NCI-H2196 treated with DMSO at 0.1 percent for 48 hours (cell line): ENCODE measurements at regions not wholly inside any gene's neighbourhood (a gene's known extent, or its start where the extent isn't known, plus 50 kb on each side); places are given as distances from the start of the nearest gene placed in this dataset.

Experiments used
- DNase-seq: peaks from one replicate; lab custom pipeline; 2025; ENCODE audit not compliant: unreplicated experiment; lab: John Stamatoyannopoulos, UW

DNA sequence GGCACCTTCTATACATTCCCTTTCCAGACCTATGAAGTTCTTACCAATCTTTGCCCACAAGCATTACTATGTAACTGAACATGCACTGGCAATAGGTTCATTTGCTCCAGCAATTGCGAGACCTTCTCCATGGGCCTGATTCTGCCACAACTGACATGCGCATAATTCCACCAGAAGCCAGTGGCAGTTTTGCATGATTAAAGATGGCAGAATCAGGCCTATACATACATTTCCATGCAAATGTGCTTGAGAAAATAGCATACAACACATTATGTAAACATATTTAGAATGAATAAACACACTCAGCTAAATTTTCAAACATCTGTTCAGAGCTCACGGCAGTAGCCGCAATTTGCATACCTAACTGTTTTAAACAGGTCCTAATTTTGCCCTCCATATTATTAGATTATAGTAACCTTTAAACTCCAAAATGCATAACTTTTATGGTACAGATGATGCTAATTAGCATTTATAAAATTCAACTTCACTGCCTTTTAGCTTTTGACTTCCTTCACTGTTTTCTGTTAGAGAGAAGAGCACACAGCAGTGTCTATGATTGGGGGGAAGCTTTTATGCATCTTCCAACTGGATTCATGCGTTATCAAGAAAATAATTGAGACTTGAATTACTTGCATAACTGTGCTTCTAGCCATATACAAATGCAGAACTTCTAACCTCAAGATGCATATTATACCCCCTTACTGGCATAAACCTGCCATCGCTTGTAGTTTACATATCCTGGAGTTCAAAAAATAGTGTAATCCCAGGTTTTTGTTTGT, 155.3 kb upstream of the CDH19 start:
- no peak for DNase-seq

DNA sequence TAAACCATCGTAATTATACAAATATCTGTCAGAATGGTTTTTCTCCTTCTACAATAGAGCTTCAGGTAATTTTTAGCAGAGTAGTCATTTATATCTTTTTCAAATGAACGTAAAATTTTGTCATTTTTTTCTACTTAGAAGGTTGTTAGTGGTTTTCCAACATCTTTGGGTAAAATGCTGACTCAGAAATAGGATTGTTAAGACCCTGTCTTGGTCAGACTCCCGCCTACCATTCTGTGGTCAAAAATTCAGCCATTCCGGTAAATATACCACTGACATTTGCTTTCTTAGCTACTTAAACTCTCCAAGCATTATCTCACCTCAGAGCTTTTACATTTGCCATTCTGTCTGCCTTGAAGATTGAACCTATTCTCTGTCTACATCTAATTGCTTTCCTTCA, 154.1 kb upstream of the CDH19 start:
- DNase-seq = no peak

DNA sequence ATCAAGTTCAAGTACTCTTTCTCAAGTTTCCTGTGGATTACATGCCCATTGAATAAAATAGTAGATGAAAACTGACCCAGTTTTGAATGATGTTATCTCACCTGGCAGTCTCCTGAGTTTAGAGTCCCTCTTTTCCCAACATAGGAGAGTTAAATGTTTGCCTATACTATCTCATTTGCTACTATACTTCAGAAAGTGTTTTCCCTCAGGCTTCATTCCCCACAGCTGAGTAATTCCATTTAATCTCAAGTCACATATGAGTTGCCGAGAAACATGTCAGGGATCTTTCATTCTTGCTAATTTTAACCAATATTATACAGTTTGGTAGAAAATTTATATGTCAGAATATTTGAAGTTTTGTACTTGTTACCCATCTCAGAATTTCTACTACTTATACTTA, 150.4 kb upstream of the CDH19 start:
- no peak for DNase-seq

DNA sequence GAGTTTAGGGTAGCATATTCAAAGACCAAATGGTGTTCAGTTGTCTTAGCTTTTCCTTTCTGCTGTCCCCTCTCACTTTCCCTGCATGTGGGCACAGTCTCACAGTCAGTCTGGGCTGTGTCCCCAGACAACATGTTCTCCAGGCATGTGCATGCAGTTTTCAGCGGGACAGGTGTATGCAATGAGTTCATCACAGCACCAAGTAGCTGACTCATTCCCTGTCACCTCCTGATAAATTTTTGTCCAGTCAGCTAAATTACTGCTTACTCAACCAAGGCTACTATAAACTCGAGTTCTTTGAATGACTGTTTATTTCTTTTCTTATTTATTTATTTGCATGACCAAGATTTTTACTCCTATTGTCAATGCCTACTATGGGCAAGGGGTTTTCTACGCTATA, 148.8 kb upstream of the CDH19 start:
- no peak for DNase-seq

DNA sequence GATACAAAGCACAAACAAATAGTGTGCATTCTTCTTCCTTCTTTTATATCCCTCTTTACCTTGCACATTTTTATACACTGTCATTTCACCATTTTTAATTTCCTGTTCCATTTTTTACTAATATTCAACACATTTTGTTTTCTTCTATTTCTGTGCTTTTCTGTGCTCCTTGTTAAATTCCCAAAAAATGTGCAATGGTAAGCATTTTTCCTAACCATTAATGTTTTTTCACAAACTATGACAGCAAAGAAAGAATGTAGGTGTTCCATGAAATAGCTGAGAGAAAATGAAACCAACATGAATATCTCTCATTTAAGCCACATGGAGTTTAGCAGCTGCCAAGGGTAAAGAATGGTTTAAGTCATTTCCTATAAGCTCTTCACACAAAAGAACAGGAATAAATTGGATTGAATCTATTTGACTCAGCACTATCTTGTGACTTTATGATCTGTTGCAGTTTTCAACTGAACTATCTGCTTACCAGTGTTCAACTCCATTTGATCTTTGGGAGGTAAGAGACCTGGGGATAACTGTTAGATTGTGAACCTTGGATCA, 145.7 kb upstream of the CDH19 start:
- DNase-seq = no peak

DNA sequence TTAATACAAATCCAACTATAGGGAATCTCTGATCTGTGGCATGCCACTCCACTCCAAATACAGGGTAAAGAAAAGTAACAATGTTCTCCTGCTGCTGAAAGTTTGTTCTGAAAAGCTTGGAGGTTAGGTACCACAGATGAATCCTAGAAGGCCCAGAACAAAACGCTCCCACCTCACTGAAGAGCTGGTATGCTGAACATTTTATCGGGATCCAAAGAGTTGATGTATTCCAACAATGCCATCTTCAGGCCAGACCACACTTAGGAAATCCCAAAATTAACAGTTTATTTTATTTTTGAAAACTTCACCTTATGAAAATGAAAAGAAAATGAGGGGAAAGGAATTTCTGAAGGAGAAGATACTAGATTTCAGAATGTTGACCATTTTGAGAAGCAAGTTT, 145.1 kb upstream of the CDH19 start:
- DNase-seq = no peak

DNA sequence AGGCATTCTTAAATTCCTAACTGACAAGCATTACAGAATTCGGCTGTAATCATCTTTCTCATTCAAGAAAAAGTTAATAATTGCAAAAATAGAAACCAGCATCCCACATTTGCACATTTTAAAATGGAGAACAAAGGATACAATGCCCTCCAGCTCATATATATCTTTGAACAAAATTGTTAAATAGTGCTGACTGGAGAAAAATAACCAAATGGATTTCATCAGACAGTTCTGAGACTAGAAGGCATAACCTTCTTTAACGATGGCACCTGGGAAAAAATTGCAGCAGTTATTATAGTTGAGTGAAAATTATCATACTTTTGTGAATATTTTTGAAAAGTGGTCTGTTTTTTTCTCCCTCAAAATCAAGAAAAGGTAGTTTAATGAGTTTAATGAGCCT, 138.9 kb upstream of the CDH19 start:
- DNase-seq = no peak

DNA sequence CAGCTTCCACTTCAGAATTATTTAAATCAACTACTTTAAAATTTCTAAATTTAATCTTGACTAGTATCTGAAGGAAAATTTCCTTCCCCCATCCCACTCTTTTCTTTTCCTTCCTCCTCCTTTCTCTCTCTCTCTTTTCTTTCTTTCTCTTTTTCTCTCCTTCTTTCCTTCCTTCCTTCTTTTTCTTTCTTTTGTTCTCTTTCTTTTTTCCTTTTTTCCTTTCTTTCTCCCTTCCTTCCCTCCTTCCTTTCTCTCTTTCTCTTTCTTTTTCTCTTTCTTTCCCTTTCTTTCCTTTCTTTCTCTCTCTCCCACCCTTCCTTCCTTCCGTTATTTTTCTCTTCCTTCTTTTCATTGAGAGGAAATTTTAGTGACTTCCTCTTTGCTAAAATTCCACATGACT, 132.0 kb upstream of the CDH19 start:
- no peak for DNase-seq

DNA sequence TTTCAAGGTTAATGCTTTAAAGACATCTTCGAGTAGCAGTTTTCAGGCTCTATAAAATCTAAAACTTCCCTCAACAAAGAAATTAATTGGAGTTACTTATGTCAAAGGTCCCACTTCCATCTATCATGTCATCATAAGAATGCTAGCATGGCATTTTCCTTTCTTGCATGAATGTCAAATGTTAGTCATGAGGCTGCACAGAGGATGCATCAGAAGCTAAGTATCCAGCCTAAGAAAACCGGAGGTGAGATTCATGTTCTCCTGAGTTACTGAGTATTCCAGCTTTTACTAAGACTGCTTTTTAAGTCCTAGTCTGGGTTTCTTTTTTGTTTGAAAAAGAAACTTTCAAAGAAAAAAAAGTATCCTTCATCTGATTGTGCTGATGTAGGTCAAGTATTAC, 130.6 kb upstream of the CDH19 start:
- DNase-seq = no peak

DNA sequence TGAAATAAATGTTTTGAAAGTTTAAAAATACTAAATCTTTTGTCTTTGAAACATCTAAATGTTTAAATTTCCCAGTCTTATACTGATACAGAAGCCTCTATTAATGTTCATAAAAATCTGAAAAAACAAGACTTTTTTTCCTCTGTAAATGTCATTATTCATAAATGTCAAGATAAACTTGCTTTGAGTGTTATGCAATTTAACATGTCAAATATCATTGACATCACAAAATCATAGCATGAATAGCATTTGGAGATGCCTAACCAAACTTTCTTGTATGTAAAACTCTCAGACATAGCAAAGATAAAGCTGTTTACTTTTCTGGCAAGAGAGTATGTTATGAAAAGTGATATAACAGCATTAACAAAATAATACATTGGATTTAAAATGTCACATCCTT, 128.0 kb upstream of the CDH19 start:
- DNase-seq = no peak

DNA sequence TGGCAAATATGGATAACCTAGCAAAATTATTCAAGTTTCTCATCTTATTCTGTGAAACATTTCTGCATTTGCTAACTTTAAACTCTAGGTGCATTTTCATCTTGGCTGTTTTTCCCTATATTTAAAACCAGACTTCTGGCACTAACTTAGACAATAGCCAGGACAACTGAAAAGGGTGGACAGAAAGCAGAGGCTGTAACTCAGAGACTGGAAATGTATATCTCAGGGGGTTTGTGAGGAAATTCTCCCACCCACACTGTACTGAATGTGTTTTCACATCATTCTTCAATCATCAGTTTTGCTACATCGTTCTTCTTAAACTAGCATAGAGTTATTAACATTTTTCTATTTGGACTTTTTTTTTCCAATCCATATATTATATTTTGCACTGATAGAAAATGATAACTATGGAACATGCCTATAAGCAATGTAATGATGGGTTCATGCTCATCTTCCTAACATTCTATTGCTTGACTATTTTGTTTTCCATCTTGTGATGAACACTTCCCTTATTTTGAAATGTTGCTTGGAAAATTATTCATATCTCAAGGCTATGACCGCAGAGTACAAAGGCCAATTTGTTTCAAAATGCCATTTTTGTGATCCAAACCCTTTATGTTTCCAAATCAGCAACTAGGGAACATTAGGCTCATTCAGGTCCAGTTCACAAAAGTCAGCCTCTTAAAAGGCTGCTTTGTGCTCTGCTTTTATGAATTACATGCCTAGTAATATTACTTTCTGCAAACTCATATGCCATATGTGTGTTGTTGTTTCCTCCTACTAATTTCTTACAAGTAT, 125.8 kb upstream of the CDH19 start:
- DNase-seq = no peak

DNA sequence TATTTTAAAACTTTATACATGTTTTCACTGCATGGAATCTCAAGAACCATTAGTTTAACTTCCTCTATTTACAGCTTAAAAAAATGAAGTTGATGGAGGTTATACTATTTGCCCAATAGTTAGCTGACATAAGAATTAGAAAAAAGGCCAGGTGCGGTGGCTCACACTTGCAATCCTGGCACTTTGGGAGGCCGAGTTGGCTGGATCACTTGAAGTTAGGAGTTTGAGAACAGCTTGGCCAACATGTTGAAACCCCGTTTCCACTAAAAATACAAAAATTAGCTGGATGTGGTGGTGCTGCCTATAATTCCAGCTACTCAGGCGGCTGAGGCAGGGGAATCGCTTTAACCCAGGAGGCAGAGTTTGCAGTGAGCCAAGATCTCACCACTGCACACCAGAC, 125.1 kb upstream of the CDH19 start:
- no peak for DNase-seq

DNA sequence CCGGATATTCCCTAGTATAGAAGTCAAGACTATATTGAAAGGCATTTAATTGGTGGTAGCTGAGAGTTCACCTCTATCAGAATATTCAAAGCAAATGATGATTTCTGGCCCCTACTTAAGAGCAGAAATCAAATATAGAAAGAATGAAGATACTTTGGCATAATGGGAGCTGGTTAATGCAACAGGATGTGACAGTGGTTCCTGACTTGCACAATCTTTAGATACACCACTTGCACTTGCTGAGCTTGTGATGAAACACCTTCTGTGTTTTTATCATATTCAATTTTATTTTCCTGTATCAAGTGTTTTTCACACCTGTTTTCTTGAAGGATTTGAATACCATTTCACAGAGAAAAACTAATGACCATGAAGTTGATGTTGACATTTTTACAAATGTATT, 124.1 kb upstream of the CDH19 start:
- no peak for DNase-seq

DNA sequence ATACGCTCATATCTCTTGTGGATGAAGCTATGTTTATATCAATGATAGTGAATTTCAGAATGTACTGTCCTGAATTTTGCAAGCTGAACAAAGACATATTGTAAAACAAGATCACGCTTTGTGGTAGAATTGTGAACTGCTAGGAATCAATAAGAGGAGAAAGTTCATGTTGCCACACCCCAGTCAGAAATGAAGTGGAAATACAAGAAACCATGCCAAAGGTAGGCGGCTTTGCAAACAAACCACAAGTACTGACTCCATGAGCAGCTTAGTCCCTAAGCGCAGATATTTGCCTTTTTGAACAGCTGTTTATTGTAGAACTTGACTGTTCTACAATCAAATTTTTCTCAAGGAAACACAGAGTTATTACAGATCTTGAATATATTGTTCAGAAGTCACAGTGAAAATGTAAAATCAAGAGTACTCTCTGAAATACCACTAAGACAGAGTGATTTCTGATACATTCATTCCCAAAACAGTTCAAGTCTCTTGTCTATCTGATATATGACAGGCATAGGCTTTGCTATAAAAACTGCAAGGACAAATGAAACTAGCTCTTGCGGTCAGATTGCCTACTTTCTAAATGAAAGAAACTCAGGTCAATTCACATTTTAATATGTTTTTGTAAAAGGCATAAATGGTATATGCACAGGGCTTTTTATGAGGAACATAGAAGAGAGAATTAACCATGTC, 120.9 kb upstream of the CDH19 start:
- no peak for DNase-seq

DNA sequence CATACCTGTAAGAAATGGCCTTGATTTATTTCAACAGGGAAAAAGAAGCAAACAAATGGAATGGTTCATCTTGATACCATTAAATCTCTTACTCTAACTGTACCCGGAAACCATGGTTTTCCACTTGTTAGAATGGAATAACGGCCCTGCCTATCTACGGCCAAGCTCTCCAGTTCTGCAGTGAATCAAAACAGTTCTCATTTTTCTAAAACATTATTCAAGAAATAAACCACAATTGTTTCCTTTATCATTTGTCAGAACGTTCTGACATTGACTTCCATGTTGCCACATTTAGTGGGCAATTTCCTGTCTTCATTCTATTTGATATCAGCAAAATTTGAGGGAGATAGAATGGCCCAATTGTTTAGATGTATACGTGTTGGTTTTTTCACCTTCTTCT, 118.8 kb upstream of the CDH19 start:
- DNase-seq = no peak

DNA sequence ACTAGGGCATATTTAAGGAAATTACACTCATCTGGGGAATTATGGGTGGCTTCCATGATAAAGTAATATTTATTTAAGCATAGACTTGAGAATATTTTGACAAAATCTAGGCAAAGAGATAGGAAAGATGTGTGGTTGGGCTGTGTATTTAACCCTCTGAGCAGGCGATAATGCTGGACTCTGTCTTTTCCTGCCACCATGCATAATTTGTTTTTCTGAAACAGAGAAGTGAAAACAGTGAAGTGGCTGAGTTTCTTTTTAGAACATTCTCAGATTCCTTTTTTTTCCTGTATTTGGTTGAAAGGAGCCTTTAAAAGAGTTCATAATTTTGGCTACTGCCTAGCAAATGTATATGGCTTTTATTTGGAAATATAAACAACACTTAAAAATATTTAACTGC, 104.8 kb upstream of the CDH19 start:
- DNase-seq = no peak

DNA sequence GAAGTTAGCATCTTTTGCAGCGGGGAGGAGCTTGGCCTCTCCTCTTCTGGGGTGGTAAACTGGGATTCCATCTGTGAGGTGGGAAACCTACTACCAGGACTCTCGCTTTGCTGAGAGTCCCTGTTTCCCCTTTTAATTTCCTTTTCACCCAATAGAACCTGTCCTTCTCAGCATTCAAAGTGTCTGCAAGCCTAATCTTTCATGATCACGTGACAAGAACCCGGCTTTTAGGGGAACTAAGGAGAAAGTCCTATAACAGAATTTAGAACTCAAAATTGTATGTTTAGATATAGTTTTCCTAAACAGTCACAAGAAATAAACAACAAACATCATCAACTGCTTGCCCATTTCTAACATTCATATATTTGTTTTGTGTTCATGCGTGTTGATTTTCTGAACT, 103.6 kb upstream of the CDH19 start:
- DNase-seq = no peak

DNA sequence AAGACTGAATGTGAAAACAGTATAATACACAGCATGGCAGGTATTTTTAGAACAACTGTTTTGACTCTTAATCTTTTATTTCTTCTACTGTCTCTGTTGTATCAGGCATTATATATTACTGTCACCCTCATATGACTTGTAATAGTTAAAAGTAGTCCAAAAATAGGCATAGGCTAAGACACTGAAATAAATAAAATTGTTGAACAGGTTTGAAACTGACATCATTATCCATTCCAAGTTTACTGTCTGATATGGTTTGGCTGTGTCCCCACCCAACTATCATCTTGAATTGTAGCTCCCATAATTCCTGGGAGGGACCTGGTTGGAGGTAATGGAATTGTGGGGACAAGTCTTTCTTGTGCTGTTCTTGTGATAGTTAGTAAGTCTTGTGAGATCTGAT, 91.4 kb upstream of the CDH19 start:
- no peak for DNase-seq

DNA sequence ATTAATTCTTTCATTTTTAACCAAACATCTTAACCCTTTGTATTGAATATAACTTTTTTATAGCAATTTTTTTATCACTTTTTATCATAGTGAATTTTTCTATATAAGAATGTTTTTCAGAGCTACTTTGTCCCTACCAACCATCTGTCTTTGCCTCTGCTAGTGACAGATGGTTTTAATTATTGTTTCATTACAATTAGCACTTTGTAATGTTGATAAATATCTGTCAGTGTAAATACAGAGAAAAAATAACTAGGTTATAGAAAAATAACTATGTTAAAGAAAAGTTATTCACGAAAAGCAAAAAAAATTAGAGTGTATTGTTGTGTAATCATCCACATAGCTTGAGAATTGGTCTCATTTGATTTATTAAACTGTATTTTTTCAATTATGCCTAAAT, 91.0 kb upstream of the CDH19 start:
- no peak for DNase-seq

DNA sequence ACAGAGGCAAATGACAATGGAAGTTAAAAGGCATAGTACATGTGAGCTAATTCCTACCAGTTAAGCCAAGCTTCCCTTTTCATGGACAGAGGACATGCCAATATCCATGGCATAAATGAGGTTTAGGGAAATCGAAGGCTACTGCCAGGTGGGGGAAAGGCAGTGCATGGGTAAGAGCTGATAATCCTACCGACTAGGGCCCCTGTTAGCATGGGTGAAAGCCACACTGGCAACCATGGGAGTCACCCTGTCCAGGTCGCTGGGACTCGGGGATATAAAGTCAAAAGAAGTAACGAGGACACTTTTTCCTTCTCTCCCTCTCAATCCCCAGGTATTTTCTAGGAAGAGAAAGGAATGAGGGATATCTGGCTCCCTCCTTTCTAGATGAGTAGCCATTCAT, 83.7 kb upstream of the CDH19 start:
- no peak for DNase-seq

DNA sequence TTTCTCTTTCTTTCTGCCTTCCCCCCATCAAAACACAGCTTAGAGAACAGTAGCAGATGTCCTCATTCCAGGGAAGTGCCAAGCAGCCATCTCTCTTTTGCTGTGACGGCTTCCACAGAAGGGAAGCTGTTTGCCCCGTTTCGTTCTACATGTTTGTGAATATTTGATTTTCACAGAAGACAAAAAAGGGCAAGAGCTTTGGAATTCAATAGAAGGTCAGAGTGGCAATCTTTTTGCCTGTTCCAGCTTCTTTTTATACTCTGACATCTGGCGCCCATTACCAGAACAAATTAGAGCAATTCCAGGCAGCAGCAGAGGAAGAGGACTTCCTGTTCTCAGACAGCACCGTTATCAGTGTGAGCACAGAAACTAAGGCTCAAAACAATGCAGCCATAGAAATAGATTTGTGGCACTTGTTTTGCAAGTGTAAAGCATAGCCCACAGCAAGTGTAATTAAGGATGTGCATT, 79.0 kb upstream of the CDH19 start:
- no peak for DNase-seq

DNA sequence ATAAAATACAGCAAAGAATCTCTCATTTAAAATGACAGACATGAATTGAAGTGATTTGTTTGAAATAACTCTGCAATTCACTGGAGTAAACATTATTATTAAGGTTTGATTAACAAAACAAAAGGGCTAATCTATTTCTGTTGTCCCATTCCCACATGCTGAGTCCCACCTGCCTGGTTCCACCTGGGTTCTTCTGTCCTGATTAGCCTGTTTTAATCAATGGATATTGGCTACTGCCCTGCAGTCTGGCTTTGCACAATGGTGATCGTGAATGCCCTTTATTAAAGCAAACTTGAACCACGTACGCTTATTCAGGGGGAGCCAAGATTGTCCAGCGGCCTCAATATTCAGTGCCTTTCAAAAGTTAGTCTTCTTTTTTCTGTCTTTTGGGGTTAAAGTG, 72.8 kb upstream of the CDH19 start:
- no peak for DNase-seq
